ENCODE measurements at regions not wholly inside any gene's neighbourhood (a gene's known extent, or its start where the extent isn't known, plus 50 kb on each side); places are given as distances from the start of the nearest gene placed in this dataset.

DNA sequence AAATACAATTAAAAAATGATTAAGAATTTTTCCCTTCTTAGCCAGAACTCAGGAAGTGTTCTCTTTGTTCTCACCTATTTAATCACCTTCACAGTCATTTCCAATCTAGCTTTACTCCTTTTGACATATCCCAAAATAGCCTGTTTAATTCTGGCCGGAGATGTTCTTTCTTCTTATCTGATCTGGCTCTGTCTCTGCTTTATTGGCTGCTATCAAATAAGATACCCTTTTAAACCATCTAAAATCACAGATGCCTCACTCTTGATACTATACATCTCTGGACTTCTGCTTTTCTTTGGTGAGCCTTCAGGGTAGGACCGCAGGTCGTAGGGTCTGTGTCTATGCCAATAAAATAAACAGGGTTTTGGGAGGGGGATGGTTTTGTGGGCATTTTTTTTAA lies 319.2 kb upstream of the SEMA6D start:
- no peak for TF ChIP-seq POLR2AphosphoS5 (IDR thresholded peaks at IDR 0.05; ENCODE audit: low read depth, low read length)
- no peak for TF ChIP-seq POLR2A (IDR thresholded peaks at IDR 0.05; ENCODE audit: low read depth, low read length)
- TF ChIP-seq TAF1 (IDR thresholded peaks at IDR 0.05; ENCODE audit: borderline replicate concordance, low read depth, low read length), result no peak

All from GM12892 (cell line).